Natural killer cell (primary cell): ENCODE measurements at regions not wholly inside any gene's neighbourhood (a gene's known extent, or its start where the extent isn't known, plus 50 kb on each side); places are given as distances from the start of the nearest gene placed in this dataset.

Source experiments
- ATAC-seq, 3 donors: fragments of 150-1000 bp in 2 of 3; fragments of 200-7000 bp in 1 of 3; cut with Tn5 transposase; 1 replicate in 1 of 3; 2 replicates in 2 of 3; pipeline ENCODE4 v1.10.0; 2021; ENCODE audit warnings: mild to moderate bottlenecking in 2 of 3, moderate library complexity in 2 of 3
- DNase-seq, 2 donors: peaks; one replicate each; pipeline versions ENCODE4 v3.0.0 to v3.0.0-alpha.2; 2013 to 2021; ENCODE audit warnings: mixed read lengths in 1 of 2
- H3K27ac ChIP-seq: one replicate; pipeline ENCODE4 v1.5.1; 2013; ENCODE audit warnings: mild to moderate bottlenecking, low read length
- H3K27me3 ChIP-seq: one replicate; pipeline ENCODE4 v1.6.1; 2013; ENCODE audit warnings: low read length; ENCODE audit not compliant: control insufficient read depth, insufficient read depth
- H3K36me3 ChIP-seq: one replicate; pipeline ENCODE4 v1.6.1; 2013; ENCODE audit warnings: low read length; ENCODE audit not compliant: control insufficient read depth, insufficient read depth
- H3K4me1 ChIP-seq: one replicate; pipeline ENCODE4 v1.6.1; 2013; ENCODE audit warnings: low read length; ENCODE audit not compliant: control insufficient read depth, insufficient read depth
- H3K4me3 ChIP-seq: one replicate; pipeline ENCODE4 v1.5.1; 2013; ENCODE audit warnings: low read length
- H3K9me3 ChIP-seq: one replicate; pipeline ENCODE4 v1.6.1; 2013; ENCODE audit warnings: low read length; ENCODE audit not compliant: control insufficient read depth, insufficient read depth
- H3K27ac Mint-ChIP-seq, 2 donors: one replicate each; pipeline ENCODE4 v1.8.0; 2022; ENCODE audit warnings: mild to moderate bottlenecking in 2 of 2, mixed read lengths in 2 of 2, moderate library complexity in 1 of 2
- H3K27me3 Mint-ChIP-seq, 2 donors: one replicate each; pipeline ENCODE4 v1.8.0; 2022; ENCODE audit warnings: low read depth in 2 of 2, mixed read lengths in 2 of 2
- H3K36me3 Mint-ChIP-seq: one replicate; pipeline ENCODE4 v1.8.0; 2022; ENCODE audit warnings: mixed read lengths
- H3K4me1 Mint-ChIP-seq, 2 donors: one replicate each; pipeline ENCODE4 v1.8.0; 2022; ENCODE audit warnings: mixed read lengths in 2 of 2
- H3K4me3 Mint-ChIP-seq: one replicate; pipeline ENCODE4 v1.8.0; 2022; ENCODE audit warnings: mild to moderate bottlenecking, moderate library complexity, mixed read lengths
- H3K9me3 Mint-ChIP-seq, 2 donors: one replicate each; pipeline ENCODE4 v1.8.0; 2022; ENCODE audit warnings: mixed read lengths in 2 of 2
- CTCF ChIP-seq: fragments of 200-600 bp; IDR thresholded peaks from one replicate; pipeline ENCODE4 v1.8.0; 2022; ENCODE audit warnings: antibody characterized with exemption
- WGBS: methylation state at CpG from one replicate; pipeline ENCODE4 v1.1.7; 2013; ENCODE audit warnings: missing lambda C conversion rate; ENCODE audit not compliant: insufficient coverage; 5-methylcytosine and 5-hydroxymethylcytosine counted together
- intact Hi-C: fragments of 100-400 bp; cut with micrococcal nuclease; formaldehyde crosslinking; loops from one replicate; pipeline ENCODE4 v1.14.2; 2022

GRCh38 chr6:84333842-84334241, 106.4 kb upstream of the CEP162 start:
- Histone ChIP-seq H3K4me3 (no peak overlapping the region), H3K4me1 (no peaks in the 10 kb centered on the region), H3K27me3 (no peaks in the 10 kb centered on the region), H3K9me3 (no peaks in the 10 kb centered on the region), H3K27ac (no peak overlapping the region), H3K36me3 (no peaks in the 10 kb centered on the region)
- ATAC-seq (no peak), DNase-seq (no peak)
- H3K9me3 Mint-ChIP-seq, result peaks cover 4 to 8% of the 10 kb centered on the region in 2 donors
- no peaks in the 10 kb centered on the region for H3K27me3 Mint-ChIP-seq
- H3K27ac Mint-ChIP-seq, result no peak overlapping the region
- H3K4me1 Mint-ChIP-seq, result no peaks in the 10 kb centered on the region
- H3K4me3 Mint-ChIP-seq, result no peak overlapping the region
- no peak for TF ChIP-seq CTCF
- intact Hi-C loops, result no loop called here
- no peaks in the 10 kb centered on the region for H3K36me3 Mint-ChIP-seq
- 70% methylated on average over 5 of the region's 5 CpGs for WGBS

GRCh38 chr6:84332139-84333034, 104.9 kb upstream of the CEP162 start:
- Mint-ChIP-seq H3K4me3 (no peak overlapping the region), H3K9me3 (peaks cover 2 to 4% of the 10 kb centered on the region in 2 donors), H3K4me1 (no peaks in the 10 kb centered on the region), H3K27ac (no peak overlapping the region), H3K27me3 (no peaks in the 10 kb centered on the region), H3K36me3 (no peaks in the 10 kb centered on the region)
- no peaks in the 10 kb centered on the region for H3K9me3 ChIP-seq
- TF ChIP-seq CTCF, result no peak
- DNase-seq, result no peak
- H3K36me3 ChIP-seq, result no peaks in the 10 kb centered on the region
- no peak overlapping the region for H3K27ac ChIP-seq
- H3K4me1 ChIP-seq, result no peaks in the 10 kb centered on the region
- no peak for ATAC-seq
- H3K27me3 ChIP-seq, result no peaks in the 10 kb centered on the region
- WGBS, result 88% methylated on average over 1 of the region's 3 CpGs
- no peak overlapping the region for H3K4me3 ChIP-seq
- intact Hi-C loops, result no loop called here

GRCh38 chr6:84330325-84330724, 102.9 kb upstream of the CEP162 start:
- H3K9me3 Mint-ChIP-seq, result peaks cover 0 to 2% of the 10 kb centered on the region in 2 donors
- Histone ChIP-seq H3K9me3 (no peaks in the 10 kb centered on the region), H3K4me1 (no peaks in the 10 kb centered on the region), H3K36me3 (no peaks in the 10 kb centered on the region), H3K4me3 (no peak overlapping the region), H3K27me3 (no peaks in the 10 kb centered on the region), H3K27ac (no peak overlapping the region)
- DNase-seq (no peak), ATAC-seq (no peak)
- no peaks in the 10 kb centered on the region for H3K4me1 Mint-ChIP-seq
- no peak overlapping the region for H3K27ac Mint-ChIP-seq
- H3K27me3 Mint-ChIP-seq, result no peaks in the 10 kb centered on the region
- H3K4me3 Mint-ChIP-seq, result no peak overlapping the region
- TF ChIP-seq CTCF, result no peak
- intact Hi-C loops, result no loop called here
- WGBS, result no CpG with 5 or more reads among the region's 2 CpGs
- no peaks in the 10 kb centered on the region for H3K36me3 Mint-ChIP-seq

GRCh38 chr6:84329516-84329915, 102.1 kb upstream of the CEP162 start:
- H3K4me3 Mint-ChIP-seq, result no peak overlapping the region
- H3K4me1 ChIP-seq, result no peaks in the 10 kb centered on the region
- H3K9me3 Mint-ChIP-seq, result peaks cover 0 to 2% of the 10 kb centered on the region in 2 donors
- intact Hi-C loops, result no loop called here
- no peak overlapping the region for H3K4me3 ChIP-seq
- 46% methylated on average over 1 of the region's 2 CpGs for WGBS
- H3K9me3 ChIP-seq, result no peaks in the 10 kb centered on the region
- no peaks in the 10 kb centered on the region for H3K36me3 Mint-ChIP-seq
- no peak for ATAC-seq
- H3K27me3 Mint-ChIP-seq, result no peaks in the 10 kb centered on the region
- TF ChIP-seq CTCF, result no peak
- no peaks in the 10 kb centered on the region for H3K27me3 ChIP-seq
- no peak overlapping the region for H3K27ac Mint-ChIP-seq
- H3K4me1 Mint-ChIP-seq, result no peaks in the 10 kb centered on the region
- DNase-seq, result no peak
- no peaks in the 10 kb centered on the region for H3K36me3 ChIP-seq
- no peak overlapping the region for H3K27ac ChIP-seq
